Mesenchymal stem cell (in vitro differentiated cells and primary cell): ENCODE measurements at regions not wholly inside any gene's neighbourhood (a gene's known extent, or its start where the extent isn't known, plus 50 kb on each side); places are given as distances from the start of the nearest gene placed in this dataset.

Experiments used
- DNase-seq: peaks from one replicate; pipeline ENCODE4 v3.0.0-alpha.2; 2013
- H2AFZ ChIP-seq: one replicate; pipeline ENCODE4 v1.6.1; 2013; ENCODE audit warnings: low read depth, mild to moderate bottlenecking, control low read depth, inconsistent platforms, low read length, moderate library complexity
- H2AK5ac ChIP-seq: 2 replicates; pipeline ENCODE4 v1.6.1; 2013; ENCODE audit warnings: low read length, moderate library complexity, mild to moderate bottlenecking, inconsistent platforms; ENCODE audit not compliant: severe bottlenecking
- H2BK120ac ChIP-seq: one replicate; pipeline ENCODE4 v1.6.1; 2013; ENCODE audit warnings: low read depth, mild to moderate bottlenecking, inconsistent platforms, low read length, moderate library complexity
- H2BK12ac ChIP-seq, 2 experiments: one replicate each; pipeline ENCODE4 v1.6.1; 2013; ENCODE audit warnings: inconsistent platforms in 2 of 2, low read length in 2 of 2, mild to moderate bottlenecking in 2 of 2, moderate library complexity in 2 of 2, control low read depth in 1 of 2
- H2BK15ac ChIP-seq: one replicate; pipeline ENCODE4 v1.6.1; 2013; ENCODE audit warnings: mild to moderate bottlenecking, low read depth, inconsistent platforms; ENCODE audit not compliant: poor library complexity, severe bottlenecking
- H2BK5ac ChIP-seq: 2 replicates; pipeline ENCODE4 v1.6.1; 2013; ENCODE audit warnings: low read depth, mild to moderate bottlenecking, low read length, control low read depth, inconsistent platforms; ENCODE audit not compliant: poor library complexity, severe bottlenecking
- H3K14ac ChIP-seq, 2 experiments: one replicate each; pipeline ENCODE4 v1.6.1; 2013; ENCODE audit warnings: inconsistent platforms in 2 of 2, low read length in 2 of 2, control low read depth in 1 of 2, mild to moderate bottlenecking in 1 of 2, moderate library complexity in 1 of 2
- H3K18ac ChIP-seq, 2 experiments: one replicate each; pipeline ENCODE4 v1.6.1; 2013; ENCODE audit warnings: inconsistent platforms in 2 of 2, low read length in 2 of 2, control low read depth in 1 of 2, low read depth in 1 of 2, mild to moderate bottlenecking in 1 of 2
- H3K23ac ChIP-seq, 2 experiments: one replicate each; pipeline ENCODE4 v1.6.1; 2013; ENCODE audit warnings: inconsistent platforms in 2 of 2, low read length in 2 of 2, mild to moderate bottlenecking in 2 of 2, moderate library complexity in 2 of 2, control low read depth in 1 of 2
- H3K27ac ChIP-seq: 2 replicates; pipeline ENCODE4 v1.5.1; 2013; ENCODE audit warnings: mild to moderate bottlenecking, moderate library complexity, low read length, control low read depth, inconsistent platforms; ENCODE audit not compliant: poor library complexity, severe bottlenecking
- H3K27me3 ChIP-seq, 2 experiments: 2 replicates each; pipeline versions ENCODE4 v1.6.1 to v1.7.0; 2013; ENCODE audit warnings: low read length in 2 of 2, mild to moderate bottlenecking in 2 of 2, moderate library complexity in 2 of 2, control low read depth in 1 of 2, inconsistent platforms in 1 of 2; ENCODE audit not compliant: control insufficient read depth in 1 of 2, insufficient read depth in 1 of 2
- H3K36me3 ChIP-seq, 2 experiments: 2 replicates each; pipeline versions ENCODE4 v1.6.1 to v1.7.0; 2013; ENCODE audit warnings: low read length in 2 of 2, control low read depth in 1 of 2, inconsistent platforms in 1 of 2, low read depth in 1 of 2, mild to moderate bottlenecking in 1 of 2; ENCODE audit not compliant: insufficient read depth in 2 of 2, control insufficient read depth in 1 of 2
- H3K4ac ChIP-seq, 2 experiments: one replicate each; pipeline ENCODE4 v1.6.1; 2013; ENCODE audit warnings: inconsistent platforms in 2 of 2, low read length in 2 of 2, mild to moderate bottlenecking in 2 of 2, moderate library complexity in 2 of 2, control low read depth in 1 of 2, low read depth in 1 of 2
- H3K4me1 ChIP-seq: 2 replicates; pipeline ENCODE4 v1.6.1; 2013; ENCODE audit warnings: low read depth, low read length, control low read depth; ENCODE audit not compliant: control insufficient read depth, insufficient read depth
- H3K4me2 ChIP-seq: 2 replicates; pipeline ENCODE4 v1.6.1; 2013; ENCODE audit warnings: low read length, mild to moderate bottlenecking, inconsistent platforms; ENCODE audit not compliant: poor library complexity, severe bottlenecking
- H3K4me3 ChIP-seq, 2 experiments: 2 replicates each; pipeline versions ENCODE4 v1.5.1 to v1.7.0; 2013; ENCODE audit warnings: low read length in 2 of 2, mild to moderate bottlenecking in 2 of 2, control low read depth in 1 of 2, low read depth in 1 of 2; ENCODE audit not compliant: insufficient read depth in 1 of 2
- H3K79me1 ChIP-seq: replicated peaks from 2 replicates; pipeline ENCODE4 v1.6.1; 2013; ENCODE audit warnings: mild to moderate bottlenecking, control low read depth, low read length, inconsistent platforms; ENCODE audit not compliant: poor library complexity, severe bottlenecking
- H3K9ac ChIP-seq: 2 replicates; pipeline ENCODE4 v1.7.0; 2013; ENCODE audit warnings: mild to moderate bottlenecking, low read length, moderate library complexity
- H3K9me3 ChIP-seq: 2 replicates; pipeline ENCODE4 v1.7.0; 2013; ENCODE audit warnings: mild to moderate bottlenecking, low read length; ENCODE audit not compliant: control insufficient read depth
- H4K8ac ChIP-seq: one replicate; pipeline ENCODE4 v1.6.1; 2013; ENCODE audit warnings: inconsistent platforms, mild to moderate bottlenecking, low read length, moderate library complexity
- H4K91ac ChIP-seq: one replicate; pipeline ENCODE4 v1.6.1; 2013; ENCODE audit warnings: mild to moderate bottlenecking, low read length, inconsistent platforms
- WGBS: methylation state at CpG from one replicate; pipeline ENCODE4 v1.1.7; 2013; ENCODE audit warnings: mixed read lengths; 5-methylcytosine and 5-hydroxymethylcytosine counted together

DNA sequence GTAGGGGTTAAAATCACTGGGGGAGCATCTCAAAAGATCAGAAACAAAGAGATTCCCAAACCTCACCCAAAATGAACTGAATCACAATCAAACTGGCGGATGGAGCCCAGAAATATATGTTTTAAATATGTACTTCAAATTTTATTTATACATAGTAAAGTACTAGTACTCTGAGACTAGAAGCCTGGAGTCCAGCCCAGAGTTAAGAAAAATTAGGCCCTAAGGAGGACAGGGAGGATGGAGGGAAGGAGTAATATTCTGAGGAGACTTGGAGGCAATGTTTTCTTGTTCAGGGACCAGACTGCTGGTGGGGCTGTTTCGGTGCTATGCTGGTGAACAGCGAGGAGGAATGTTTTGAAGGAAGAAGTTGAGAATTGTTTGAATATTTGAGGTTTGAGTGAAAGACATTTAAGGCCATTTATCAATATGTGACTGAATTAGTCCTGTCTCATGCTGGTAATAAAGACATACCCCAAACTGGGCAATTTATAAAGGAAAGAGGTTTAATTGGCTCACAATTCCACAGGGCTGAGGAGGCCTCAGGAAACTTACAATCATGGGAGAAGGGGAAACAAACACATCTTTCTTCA lies 552.4 kb upstream of the DAB2 start:
- 90% methylated on average over 2 of the region's 3 CpGs for WGBS
- no peak overlapping the region for H2BK15ac ChIP-seq
- H3K9me3 ChIP-seq = no peaks in the 10 kb centered on the region
- no peak overlapping the region for H2BK5ac ChIP-seq
- H2AK5ac ChIP-seq = no peak overlapping the region
- H4K91ac ChIP-seq = no peak overlapping the region
- no peak for DNase-seq
- no peak overlapping the region for H2BK12ac ChIP-seq
- no peak overlapping the region for H3K9ac ChIP-seq
- no peak overlapping the region for H2AFZ ChIP-seq
- H3K4me2 ChIP-seq = no peak overlapping the region
- H3K4ac ChIP-seq = no peak overlapping the region
- no peaks in the 10 kb centered on the region for H3K4me1 ChIP-seq
- no peak overlapping the region for H3K23ac ChIP-seq
- no peak overlapping the region for H3K14ac ChIP-seq
- H3K79me1 ChIP-seq = no peaks in the 10 kb centered on the region
- no peaks in the 10 kb centered on the region for H3K36me3 ChIP-seq
- peak overlapping the region; percentile 3 for H3K27ac ChIP-seq
- no peak overlapping the region for H2BK120ac ChIP-seq
- H3K4me3 ChIP-seq = no peak overlapping the region
- H3K18ac ChIP-seq = no peak overlapping the region
- H4K8ac ChIP-seq = no peak overlapping the region
- no peaks in the 10 kb centered on the region for H3K27me3 ChIP-seq

DNA sequence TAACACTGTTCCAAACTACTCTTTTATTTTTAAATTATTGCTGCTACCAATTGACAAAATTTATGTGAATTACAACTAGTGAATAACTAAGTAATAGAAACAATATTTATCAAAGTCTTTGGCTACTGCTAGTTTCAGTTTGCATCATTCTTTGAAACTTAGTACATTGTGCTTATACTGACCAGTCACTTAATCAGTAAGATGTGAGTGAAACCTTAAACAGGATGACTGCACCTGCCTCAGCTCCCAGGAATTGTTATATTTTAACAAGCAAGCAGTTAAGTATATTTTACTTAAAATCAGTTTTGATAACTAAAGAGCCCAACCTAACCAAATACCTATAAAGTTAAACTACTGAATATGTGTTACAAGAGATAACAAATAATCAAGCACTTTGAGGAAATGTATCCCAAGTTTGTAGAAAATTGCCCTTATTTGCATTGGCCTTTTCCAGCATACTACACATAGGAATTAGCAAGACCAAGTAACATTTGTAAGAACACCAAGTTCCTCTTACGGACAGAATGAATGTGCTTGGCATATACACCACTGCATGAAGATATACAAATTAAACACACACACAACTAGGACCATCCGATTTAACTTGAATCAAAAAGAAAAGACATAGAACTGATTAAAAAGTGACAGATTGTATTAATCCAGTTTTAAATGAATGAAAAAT lies 545.5 kb upstream of the DAB2 start:
- Histone ChIP-seq H2AFZ (no peak overlapping the region), H3K4me1 (no peaks in the 10 kb centered on the region), H3K4me2 (no peak overlapping the region), H2BK120ac (no peak overlapping the region), H4K8ac (no peak overlapping the region), H3K18ac (no peak overlapping the region), H2BK5ac (no peak overlapping the region), H3K27me3 (no peaks in the 10 kb centered on the region), H3K27ac (no peak overlapping the region), H3K4ac (no peak overlapping the region), H3K79me1 (no peaks in the 10 kb centered on the region), H3K23ac (no peak overlapping the region), H2BK15ac (no peak overlapping the region), H3K14ac (no peak overlapping the region), H3K36me3 (no peaks in the 10 kb centered on the region), H3K9ac (no peak overlapping the region), H2BK12ac (no peak overlapping the region), H2AK5ac (no peak overlapping the region), H3K9me3 (no peaks in the 10 kb centered on the region), H4K91ac (no peak overlapping the region), H3K4me3 (no peak overlapping the region)
- 100% methylated on average over 1 of the region's 2 CpGs for WGBS
- no peak for DNase-seq

DNA sequence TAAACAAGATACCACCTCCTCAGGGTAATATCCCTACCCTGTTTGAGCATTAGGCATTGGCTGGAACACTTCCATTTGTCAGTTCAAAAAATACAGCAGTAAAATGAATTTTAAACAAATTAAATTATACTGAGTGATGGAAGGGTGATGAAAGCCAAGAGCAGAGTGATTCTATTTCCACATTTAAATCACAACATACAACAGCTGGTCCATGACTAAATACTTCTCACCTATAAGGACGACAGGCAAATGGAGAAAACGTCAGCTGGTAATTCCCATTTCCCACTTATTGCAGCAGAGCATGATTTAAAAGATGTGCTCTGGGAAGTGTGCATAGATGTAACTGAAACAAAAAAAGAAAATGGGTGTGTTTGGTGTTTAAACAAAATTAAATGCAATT lies 543.6 kb upstream of the DAB2 start:
- H3K4ac ChIP-seq = no peak overlapping the region
- no peak overlapping the region for H3K14ac ChIP-seq
- H2BK120ac ChIP-seq = no peak overlapping the region
- H2AK5ac ChIP-seq = no peak overlapping the region
- H4K8ac ChIP-seq = no peak overlapping the region
- no peak overlapping the region for H3K23ac ChIP-seq
- H3K27me3 ChIP-seq = no peaks in the 10 kb centered on the region
- H2AFZ ChIP-seq = no peak overlapping the region
- H3K9ac ChIP-seq = no peak overlapping the region
- no peaks in the 10 kb centered on the region for H3K36me3 ChIP-seq
- no peak overlapping the region for H3K27ac ChIP-seq
- no peak overlapping the region for H2BK15ac ChIP-seq
- no peak overlapping the region for H3K4me2 ChIP-seq
- H2BK5ac ChIP-seq = no peak overlapping the region
- H4K91ac ChIP-seq = no peak overlapping the region
- H3K9me3 ChIP-seq = no peaks in the 10 kb centered on the region
- H3K79me1 ChIP-seq = no peaks in the 10 kb centered on the region
- no peak for DNase-seq
- no CpG with 5 or more reads among the region's 2 CpGs for WGBS
- H3K4me3 ChIP-seq = no peak overlapping the region
- no peak overlapping the region for H3K18ac ChIP-seq
- H3K4me1 ChIP-seq = no peaks in the 10 kb centered on the region
- H2BK12ac ChIP-seq = no peak overlapping the region

DNA sequence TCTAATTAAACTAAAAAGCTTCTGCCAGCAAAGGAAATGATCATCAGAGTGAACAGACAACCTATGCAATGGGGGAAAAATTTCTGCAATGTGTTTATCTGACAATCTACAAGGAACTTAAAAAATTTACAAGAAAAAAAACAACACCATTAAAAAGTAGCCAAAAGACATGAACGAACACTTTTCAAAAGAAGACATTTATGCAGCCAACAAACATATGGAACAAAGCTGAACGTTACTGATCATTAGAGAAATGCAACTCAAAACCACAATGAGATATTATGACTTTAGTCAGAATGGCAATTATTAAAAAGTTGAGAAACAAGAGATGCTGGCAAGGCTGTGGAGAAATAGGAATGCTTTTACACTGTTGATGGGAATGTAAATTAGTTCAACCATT lies 530.4 kb upstream of the DAB2 start:
- no peak overlapping the region for H4K91ac ChIP-seq
- no peak overlapping the region for H4K8ac ChIP-seq
- H3K36me3 ChIP-seq = no peaks in the 10 kb centered on the region
- no peak overlapping the region for H2BK12ac ChIP-seq
- no peak overlapping the region for H3K4me2 ChIP-seq
- no peak overlapping the region for H3K23ac ChIP-seq
- no peaks in the 10 kb centered on the region for H3K27me3 ChIP-seq
- H3K9me3 ChIP-seq = no peaks in the 10 kb centered on the region
- H3K4ac ChIP-seq = no peak overlapping the region
- no peak overlapping the region for H3K18ac ChIP-seq
- H3K79me1 ChIP-seq = no peaks in the 10 kb centered on the region
- H3K27ac ChIP-seq = no peak overlapping the region
- whole genome bisulfite sequencing = no CpG with 5 or more reads among the region's 2 CpGs
- no peak overlapping the region for H3K4me3 ChIP-seq
- DNase-seq = no peak
- no peak overlapping the region for H2AFZ ChIP-seq
- H2BK120ac ChIP-seq = no peak overlapping the region
- no peaks in the 10 kb centered on the region for H3K4me1 ChIP-seq
- no peak overlapping the region for H2AK5ac ChIP-seq
- H2BK5ac ChIP-seq = no peak overlapping the region
- H3K9ac ChIP-seq = no peak overlapping the region
- no peak overlapping the region for H3K14ac ChIP-seq
- H2BK15ac ChIP-seq = no peak overlapping the region
